Activated CD4-positive, alpha-beta T cell treated with anti-CD3 and anti-CD28 coated beads for 36 hours (primary cell): ENCODE measurements at regions not wholly inside any gene's neighbourhood (a gene's known extent, or its start where the extent isn't known, plus 50 kb on each side); places are given as distances from the start of the nearest gene placed in this dataset.

Experiments
- ATAC-seq: fragments of 200-7000 bp; cut with Tn5 transposase; one replicate; pipeline ENCODE4 v1.10.0; 2021; ENCODE audit warnings: mild to moderate bottlenecking, moderate library complexity
- CTCF ChIA-PET: fragments of 350-600 bp; sonication (Branson Sonifier 250); formaldehyde crosslinking; loops from one replicate; lab custom pipeline; 2021; ENCODE audit warnings: antibody characterized with exemption; lab: Charles Lee
- POLR2A ChIA-PET: fragments of 350-600 bp; sonication (Branson Sonifier 250); formaldehyde crosslinking; loops from one replicate; lab custom pipeline; 2021; ENCODE audit warnings: antibody characterized with exemption, inconsistent platforms; lab: Charles Lee
- DNase-seq: peaks from one replicate; pipeline ENCODE4 v3.0.0-alpha.2; 2020
- H3K27ac Mint-ChIP-seq: one replicate; pipeline ENCODE4 v1.8.0; 2021; ENCODE audit warnings: mixed read lengths
- H3K27me3 Mint-ChIP-seq: one replicate; pipeline ENCODE4 v1.8.0; 2021; ENCODE audit warnings: mixed read lengths
- H3K36me3 Mint-ChIP-seq: one replicate; pipeline ENCODE4 v1.8.0; 2021; ENCODE audit warnings: low read depth, mixed read lengths
- H3K4me1 Mint-ChIP-seq: one replicate; pipeline ENCODE4 v1.8.0; 2021; ENCODE audit warnings: mixed read lengths
- H3K4me3 Mint-ChIP-seq: one replicate; pipeline ENCODE4 v1.8.0; 2021; ENCODE audit warnings: mild to moderate bottlenecking, moderate library complexity, mixed read lengths
- H3K9me3 Mint-ChIP-seq: one replicate; pipeline ENCODE4 v1.8.0; 2021; ENCODE audit warnings: low read depth, mixed read lengths
- intact Hi-C, 2 experiments: fragments of 100-400 bp; cut with DNase I in 1 of 2; cut with micrococcal nuclease in 1 of 2; formaldehyde crosslinking; loops; one replicate each; pipeline versions ENCODE4 v1.14.2 to v1.15.1; 2022 to 2024; cut with DNase I, micrococcal nuclease

GRCh38 chrX:39958850-39959249 lies 138.9 kb downstream of the BCOR start:
- no peak overlapping the region for H3K27ac Mint-ChIP-seq

GRCh38 chrX:39960219-39960618 lies 137.5 kb downstream of the BCOR start:
- ChIA-PET POLR2A (no interaction called here), CTCF (no interaction called here)
- no peak overlapping the region for H3K4me3 Mint-ChIP-seq
- DNase-seq (no peak), ATAC-seq (no peak)
- H3K36me3 Mint-ChIP-seq, result no peaks in the 10 kb centered on the region
- H3K27me3 Mint-ChIP-seq, result no peaks in the 10 kb centered on the region
- no peaks in the 10 kb centered on the region for H3K9me3 Mint-ChIP-seq
- no peak overlapping the region for H3K27ac Mint-ChIP-seq
- intact Hi-C loops, result no loop called here
- H3K4me1 Mint-ChIP-seq, result peaks cover 3% of the 10 kb centered on the region

More at GRCh38 chrX:39958850-39959249, 138.9 kb downstream of the BCOR start:
- Mint-ChIP-seq H3K4me1 (peaks cover 6% of the 10 kb centered on the region), H3K9me3 (no peaks in the 10 kb centered on the region), H3K27me3 (no peaks in the 10 kb centered on the region), H3K4me3 (no peak overlapping the region), H3K36me3 (no peaks in the 10 kb centered on the region)
- ATAC-seq (no peak), DNase-seq (no peak)
- intact Hi-C loops, result no loop called here
- ChIA-PET CTCF (interaction anchor here (0.5 kb wide), 1 partner anchor 228 kb away, joined by 3 read pairs; no protein-coding TSS in a partner anchor), POLR2A (no interaction called here)

DNA sequence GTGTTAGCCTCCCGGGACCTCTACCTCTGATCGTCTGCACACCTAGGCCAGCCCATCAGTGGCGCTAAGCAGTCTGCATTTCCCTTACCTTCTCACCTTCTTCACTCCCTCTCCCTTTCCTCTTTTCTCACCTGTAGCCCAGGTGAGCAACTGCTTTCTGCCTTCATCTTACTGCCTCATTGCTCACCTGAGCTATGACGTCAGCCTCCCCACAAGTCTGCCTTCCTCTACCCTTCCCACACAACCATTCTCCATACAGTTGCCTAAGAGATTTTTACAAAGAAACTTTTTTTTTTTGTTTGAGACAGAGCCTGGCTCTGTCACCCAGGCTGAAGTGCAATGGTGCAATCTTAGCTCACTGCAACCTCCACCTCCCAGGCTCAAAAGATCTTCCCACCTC lies 136.3 kb downstream of the BCOR start:
- intact Hi-C loops, result no loop called here
- Mint-ChIP-seq H3K9me3 (no peaks in the 10 kb centered on the region), H3K36me3 (no peaks in the 10 kb centered on the region), H3K27me3 (no peaks in the 10 kb centered on the region), H3K4me3 (no peak overlapping the region), H3K27ac (no peak overlapping the region), H3K4me1 (no peaks in the 10 kb centered on the region)
- ATAC-seq, result no peak
- CTCF ChIA-PET, result no interaction called here
- POLR2A ChIA-PET, result no interaction called here
- no peak for DNase-seq

GRCh38 chrX:39965051-39965573 lies 132.6 kb downstream of the BCOR start:
- DNase-seq (no peak), ATAC-seq (no peak)
- Mint-ChIP-seq H3K36me3 (no peaks in the 10 kb centered on the region), H3K4me1 (peaks cover 17% of the 10 kb centered on the region), H3K27ac (no peak overlapping the region), H3K4me3 (no peak overlapping the region), H3K9me3 (no peaks in the 10 kb centered on the region), H3K27me3 (no peaks in the 10 kb centered on the region)
- ChIA-PET POLR2A (no interaction called here), CTCF (no interaction called here)
- intact Hi-C loops, result no loop called here

GRCh38 chrX:39966176-39966575 lies 131.6 kb downstream of the BCOR start:
- POLR2A ChIA-PET, result no interaction called here
- Mint-ChIP-seq H3K4me1 (peaks cover 20% of the 10 kb centered on the region), H3K36me3 (peaks cover 2% of the 10 kb centered on the region), H3K9me3 (peaks cover 2% of the 10 kb centered on the region), H3K27me3 (no peaks in the 10 kb centered on the region), H3K27ac (no peak overlapping the region), H3K4me3 (no peak overlapping the region)
- DNase-seq (no peak), ATAC-seq (no peak)
- intact Hi-C loops, result no loop called here
- CTCF ChIA-PET, result no interaction called here

DNA sequence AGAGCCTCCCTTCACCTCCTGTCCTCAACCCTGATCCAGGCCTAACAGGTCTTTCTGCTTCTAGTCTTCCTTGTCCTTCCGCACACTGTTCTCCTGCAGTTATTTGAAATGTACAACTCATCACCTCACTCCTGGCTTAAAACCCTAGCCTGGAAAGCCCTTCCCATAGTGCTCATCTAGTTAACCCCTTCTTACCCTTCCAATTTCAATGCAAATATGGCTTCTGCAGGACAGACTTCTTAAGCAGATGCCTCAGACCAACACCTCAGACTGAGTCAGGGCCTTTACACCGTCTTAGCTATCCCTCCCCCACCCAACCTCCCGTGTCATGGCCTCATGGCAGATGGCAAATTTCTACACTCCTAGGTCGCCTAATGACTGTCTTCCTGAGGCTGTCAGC lies 130.4 kb downstream of the BCOR start:
- Mint-ChIP-seq H3K27me3 (no peaks in the 10 kb centered on the region), H3K4me1 (peaks cover 20% of the 10 kb centered on the region), H3K27ac (no peak overlapping the region), H3K9me3 (peaks cover 4% of the 10 kb centered on the region), H3K36me3 (peaks cover 5% of the 10 kb centered on the region), H3K4me3 (no peak overlapping the region)
- CTCF ChIA-PET, result no interaction called here
- peak; percentile 92 for ATAC-seq
- POLR2A ChIA-PET, result no interaction called here
- intact Hi-C loops, result no loop called here
- peak; percentile 54 for DNase-seq

DNA sequence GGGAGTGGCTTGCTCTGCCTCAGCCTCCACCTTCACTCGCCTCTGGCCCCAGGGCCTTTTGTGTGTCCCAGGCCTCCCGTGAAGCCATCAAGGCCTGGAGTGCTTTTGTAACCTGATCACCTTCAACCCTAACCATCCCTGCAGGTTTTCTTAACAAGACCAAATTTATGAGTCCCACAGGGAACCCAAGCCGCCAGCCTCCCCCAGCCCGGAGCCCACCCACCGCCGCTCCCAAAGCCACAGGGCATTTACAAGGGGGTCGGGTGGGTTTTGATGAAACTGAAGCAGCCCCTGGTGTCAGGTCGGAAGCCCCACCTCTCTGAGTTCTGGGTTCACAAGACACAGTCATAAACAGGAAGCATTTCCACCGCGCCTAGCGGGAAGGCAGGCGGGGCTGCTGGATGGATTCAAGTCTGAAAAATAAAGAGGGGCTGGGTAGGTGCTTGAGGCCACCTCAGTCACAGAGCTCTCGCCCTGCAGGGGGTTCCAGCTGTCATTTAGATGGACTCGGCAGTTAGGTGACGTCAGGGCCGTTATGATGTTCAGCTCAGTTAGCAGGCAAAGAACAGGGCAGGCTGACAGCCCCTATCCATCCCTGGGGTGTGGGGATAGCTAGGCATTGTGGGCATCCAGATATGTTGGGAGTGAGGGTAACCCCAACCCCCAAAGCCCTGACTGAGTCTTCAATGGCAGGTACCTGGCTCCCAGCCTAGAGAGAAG lies 128.5 kb downstream of the BCOR start:
- peak overlapping the region; percentile 65 for H3K27ac Mint-ChIP-seq
- H3K36me3 Mint-ChIP-seq, result peaks cover 5% of the 10 kb centered on the region
- peaks cover 4% of the 10 kb centered on the region for H3K9me3 Mint-ChIP-seq
- DNase-seq, result peak; percentile 37
- peaks cover 20% of the 10 kb centered on the region for H3K4me1 Mint-ChIP-seq
- ATAC-seq, result peak; percentile 37
- POLR2A ChIA-PET, result no interaction called here
- H3K27me3 Mint-ChIP-seq, result no peaks in the 10 kb centered on the region
- CTCF ChIA-PET, result interaction anchor here (0.7 kb wide), 1 partner anchor 11 kb away, joined by 4 read pairs; no protein-coding TSS in a partner anchor
- intact Hi-C loops, result no loop called here
- H3K4me3 Mint-ChIP-seq, result no peak overlapping the region

GRCh38 chrX:39969819-39970504 lies 127.8 kb downstream of the BCOR start:
- ChIA-PET CTCF (no interaction called here), POLR2A (no interaction called here)
- DNase-seq (no peak), ATAC-seq (no peak)
- intact Hi-C loops, result no loop called here
- no peak overlapping the region for H3K4me3 Mint-ChIP-seq
- no peak overlapping the region for H3K27ac Mint-ChIP-seq
- H3K27me3 Mint-ChIP-seq, result no peaks in the 10 kb centered on the region
- H3K36me3 Mint-ChIP-seq, result peaks cover 5% of the 10 kb centered on the region
- H3K9me3 Mint-ChIP-seq, result peaks cover 4% of the 10 kb centered on the region
- H3K4me1 Mint-ChIP-seq, result peaks cover 20% of the 10 kb centered on the region

- Mint-ChIP-seq H3K27me3 (no peaks in the 10 kb centered on the region), H3K9me3 (peaks cover 4% of the 10 kb centered on the region), H3K4me1 (peaks cover 20% of the 10 kb centered on the region), H3K36me3 (peaks cover 5% of the 10 kb centered on the region), H3K4me3 (no peak overlapping the region), H3K27ac (no peak overlapping the region)
- no peak for DNase-seq
- intact Hi-C loops, result no loop called here
- ATAC-seq, result no peak
- CTCF ChIA-PET, result no interaction called here
- POLR2A ChIA-PET, result interaction anchor here (0.6 kb wide), 1 partner anchor 198 kb away, joined by 3 read pairs; no protein-coding TSS in a partner anchor
These were observed 126.0 kb downstream of the BCOR start for GRCh38 chrX:39971760-39972159.

DNA sequence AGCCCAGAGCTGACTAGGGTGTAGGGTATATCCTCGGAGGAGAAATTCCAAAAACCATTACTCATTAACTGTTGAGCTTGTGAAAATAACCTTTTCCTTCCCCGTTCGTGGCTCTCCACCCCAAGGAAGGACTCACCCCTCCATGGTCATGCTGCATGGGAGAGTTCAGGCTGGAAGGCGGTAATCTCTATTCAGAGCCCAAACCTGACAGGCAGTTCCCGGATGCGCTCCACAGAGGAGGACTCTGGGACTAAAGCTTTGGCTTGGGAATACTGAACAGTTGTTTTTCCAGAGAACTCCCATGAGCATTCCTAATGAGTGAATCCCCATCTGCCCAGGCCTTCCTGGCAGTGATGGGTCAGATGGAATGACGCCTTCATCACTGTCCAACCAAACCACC lies 125.4 kb downstream of the BCOR start:
- no peak for ATAC-seq
- intact Hi-C loops, result no loop called here
- Mint-ChIP-seq H3K4me3 (no peak overlapping the region), H3K36me3 (peaks cover 5% of the 10 kb centered on the region), H3K27me3 (no peaks in the 10 kb centered on the region), H3K4me1 (peaks cover 19% of the 10 kb centered on the region), H3K27ac (no peak overlapping the region), H3K9me3 (peaks cover 4% of the 10 kb centered on the region)
- CTCF ChIA-PET, result no interaction called here
- POLR2A ChIA-PET, result interaction anchor here (0.6 kb wide), 1 partner anchor 197 kb away, joined by 3 read pairs; no protein-coding TSS in a partner anchor
- no peak for DNase-seq

GRCh38 chrX:39973810-39974209 lies 123.9 kb downstream of the BCOR start:
- no peak overlapping the region for H3K4me3 Mint-ChIP-seq
- H3K36me3 Mint-ChIP-seq, result peaks cover 5% of the 10 kb centered on the region

More at GRCh38 chrX:39973810-39974209, 123.9 kb downstream of the BCOR start:
- POLR2A ChIA-PET, result interaction anchor here (0.6 kb wide), 1 partner anchor 26 kb away, joined by 6 read pairs; no protein-coding TSS in a partner anchor
- H3K27me3 Mint-ChIP-seq, result no peaks in the 10 kb centered on the region
- intact Hi-C loops, result no loop called here
- no peak overlapping the region for H3K27ac Mint-ChIP-seq
- DNase-seq, result no peak
- no peak for ATAC-seq
- CTCF ChIA-PET, result interaction anchor here (0.7 kb wide), 1 partner anchor 23 kb away, joined by 3 read pairs; no protein-coding TSS in a partner anchor
- peaks cover 4% of the 10 kb centered on the region for H3K9me3 Mint-ChIP-seq
- H3K4me1 Mint-ChIP-seq, result peaks cover 18% of the 10 kb centered on the region
